Lower leg skin (tissue), 3 donors: ENCODE measurements at regions not wholly inside any gene's neighbourhood (a gene's known extent, or its start where the extent isn't known, plus 50 kb on each side); places are given as distances from the start of the nearest gene placed in this dataset.

Experiments used
- POLR2A ChIP-seq, 2 donors: fragments of 450-650 bp; IDR thresholded peaks; one replicate each; pipeline ENCODE4 v1.6.1; 2016 to 2017; ENCODE audit warnings: antibody characterized with exemption in 2 of 2, mild to moderate bottlenecking in 1 of 2, moderate library complexity in 1 of 2
- TF ChIP-seq, protein P1 (sequence below), 3 donors: fragments of 450-650 bp; IDR thresholded peaks; one replicate each; pipeline ENCODE4 v1.5.1; 2016; ENCODE audit warnings: antibody characterized with exemption in 3 of 3, mild to moderate bottlenecking in 3 of 3, moderate library complexity in 2 of 3

DNA sequence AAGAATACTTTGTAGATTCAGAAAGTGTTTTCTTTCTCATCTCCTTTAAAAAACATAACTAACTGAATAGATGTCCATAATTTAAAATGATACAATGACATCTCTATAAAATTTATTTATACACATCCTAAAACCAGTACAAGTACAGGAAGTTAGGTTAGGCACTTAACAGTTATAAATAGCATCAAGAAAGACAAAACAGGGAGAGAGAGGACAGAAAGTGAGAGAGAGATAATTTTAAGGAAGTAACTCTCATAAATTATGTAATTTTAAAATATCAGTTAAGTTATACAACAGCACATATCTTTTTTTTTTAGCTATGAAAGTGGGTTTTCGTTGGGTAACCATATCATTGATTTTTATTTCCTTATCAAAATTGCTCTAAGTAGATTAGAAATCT is 1068.6 kb downstream of the TAF11L14 start:
- TF ChIP-seq, protein P1, sequence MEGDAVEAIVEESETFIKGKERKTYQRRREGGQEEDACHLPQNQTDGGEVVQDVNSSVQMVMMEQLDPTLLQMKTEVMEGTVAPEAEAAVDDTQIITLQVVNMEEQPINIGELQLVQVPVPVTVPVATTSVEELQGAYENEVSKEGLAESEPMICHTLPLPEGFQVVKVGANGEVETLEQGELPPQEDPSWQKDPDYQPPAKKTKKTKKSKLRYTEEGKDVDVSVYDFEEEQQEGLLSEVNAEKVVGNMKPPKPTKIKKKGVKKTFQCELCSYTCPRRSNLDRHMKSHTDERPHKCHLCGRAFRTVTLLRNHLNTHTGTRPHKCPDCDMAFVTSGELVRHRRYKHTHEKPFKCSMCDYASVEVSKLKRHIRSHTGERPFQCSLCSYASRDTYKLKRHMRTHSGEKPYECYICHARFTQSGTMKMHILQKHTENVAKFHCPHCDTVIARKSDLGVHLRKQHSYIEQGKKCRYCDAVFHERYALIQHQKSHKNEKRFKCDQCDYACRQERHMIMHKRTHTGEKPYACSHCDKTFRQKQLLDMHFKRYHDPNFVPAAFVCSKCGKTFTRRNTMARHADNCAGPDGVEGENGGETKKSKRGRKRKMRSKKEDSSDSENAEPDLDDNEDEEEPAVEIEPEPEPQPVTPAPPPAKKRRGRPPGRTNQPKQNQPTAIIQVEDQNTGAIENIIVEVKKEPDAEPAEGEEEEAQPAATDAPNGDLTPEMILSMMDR (IDR thresholded peaks at IDR 0.05): no peak
- no peak for TF ChIP-seq POLR2A (IDR thresholded peaks at IDR 0.05)
